Thyroid gland (tissue), 4 donors: ENCODE measurements at regions not wholly inside any gene's neighbourhood (a gene's known extent, or its start where the extent isn't known, plus 50 kb on each side); places are given as distances from the start of the nearest gene placed in this dataset.

ENCODE experiments used
- DNase-seq, 2 donors: peaks; one replicate each; pipeline ENCODE4 v3.0.0-alpha.2; 2019
- H3K27ac ChIP-seq, 3 donors: fragments of 200-600 bp; sonication (generic); 1 replicate in 2 of 3; 2 replicates in 1 of 3; pipeline ENCODE4 v1.5.1; 2016 to 2019; ENCODE audit warnings: mild to moderate bottlenecking in 1 of 3, moderate library complexity in 1 of 3
- H3K27me3 ChIP-seq: fragments of 200-600 bp; sonication (generic); one replicate; pipeline ENCODE4 v1.5.1; 2019
- H3K36me3 ChIP-seq, 2 donors: fragments of 200-600 bp; sonication (generic); one replicate each; pipeline ENCODE4 v1.5.1; 2016 to 2019
- H3K4me1 ChIP-seq, 2 donors: fragments of 200-600 bp; sonication (generic); one replicate each; pipeline ENCODE4 v1.5.1; 2017 to 2019
- H3K4me3 ChIP-seq, 3 donors: fragments of 200-600 bp; sonication (generic); replicated peaks in 1 of 3; 1 replicate in 2 of 3; 2 replicates in 1 of 3; pipeline ENCODE4 v1.5.1; 2016; ENCODE audit warnings: mild to moderate bottlenecking in 1 of 3
- H3K9me3 ChIP-seq: fragments of 200-600 bp; sonication (generic); one replicate; pipeline ENCODE4 v1.5.1; 2017
- POLR2A ChIP-seq, 2 donors: fragments of 450-650 bp; IDR thresholded peaks; one replicate each; pipeline ENCODE4 v1.6.1; 2017; ENCODE audit warnings: antibody characterized with exemption in 2 of 2, mild to moderate bottlenecking in 2 of 2, moderate library complexity in 1 of 2
- WGBS, 2 donors: methylation state at CpG; one replicate each; pipeline ENCODE4 v1.1.5; 2017; 5-methylcytosine and 5-hydroxymethylcytosine counted together
- intact Hi-C: fragments of 100-400 bp; cut with DNase I; formaldehyde crosslinking; loops from one replicate; pipeline ENCODE4 v1.15.1; 2023
- TF ChIP-seq, protein P1 (sequence below), 6 experiments: fragments of 200-600 bp in 3 of 6; fragments of 450-650 bp in 3 of 6; sonication (generic) in 3 of 6; IDR thresholded peaks; one replicate each; pipeline ENCODE4 v1.5.1; 2016 to 2019; ENCODE audit warnings: antibody characterized with exemption in 6 of 6, mild to moderate bottlenecking in 2 of 6, inconsistent platforms in 1 of 6, moderate library complexity in 1 of 6

DNA sequence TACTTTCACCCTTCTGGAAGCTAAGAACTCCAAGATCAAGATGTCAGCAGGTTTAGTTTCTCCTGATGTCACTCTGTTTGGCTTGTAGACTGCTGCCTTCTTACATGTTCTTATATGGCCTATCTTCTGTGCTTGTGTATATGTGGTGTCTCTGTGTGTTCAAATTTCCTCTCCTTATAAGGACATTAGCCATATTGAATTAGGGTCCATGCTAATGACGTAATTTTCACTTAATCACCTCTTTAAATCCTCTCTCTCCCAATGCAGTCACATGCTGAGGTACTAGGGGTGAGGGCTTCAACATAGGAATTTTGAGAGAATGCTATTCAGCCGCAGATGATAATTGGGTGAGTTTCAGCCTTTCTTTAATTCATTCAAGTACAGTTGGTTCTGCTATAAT, 458.3 kb upstream of the SYT4 start:
- H3K4me3 ChIP-seq, result no peak overlapping the region
- H3K27ac ChIP-seq, result no peak overlapping the region
- no peak for DNase-seq
- H3K36me3 ChIP-seq, result no peaks in the 10 kb centered on the region
- 64 to 85% methylated on average over 2 of the region's 2 CpGs for WGBS, 2 donors
- H3K4me1 ChIP-seq, result no peaks in the 10 kb centered on the region
- H3K9me3 ChIP-seq, result no peaks in the 10 kb centered on the region
- H3K27me3 ChIP-seq, result no peaks in the 10 kb centered on the region
- TF ChIP-seq POLR2A (IDR thresholded peaks at IDR 0.05), result no peak
- TF ChIP-seq, protein P1, sequence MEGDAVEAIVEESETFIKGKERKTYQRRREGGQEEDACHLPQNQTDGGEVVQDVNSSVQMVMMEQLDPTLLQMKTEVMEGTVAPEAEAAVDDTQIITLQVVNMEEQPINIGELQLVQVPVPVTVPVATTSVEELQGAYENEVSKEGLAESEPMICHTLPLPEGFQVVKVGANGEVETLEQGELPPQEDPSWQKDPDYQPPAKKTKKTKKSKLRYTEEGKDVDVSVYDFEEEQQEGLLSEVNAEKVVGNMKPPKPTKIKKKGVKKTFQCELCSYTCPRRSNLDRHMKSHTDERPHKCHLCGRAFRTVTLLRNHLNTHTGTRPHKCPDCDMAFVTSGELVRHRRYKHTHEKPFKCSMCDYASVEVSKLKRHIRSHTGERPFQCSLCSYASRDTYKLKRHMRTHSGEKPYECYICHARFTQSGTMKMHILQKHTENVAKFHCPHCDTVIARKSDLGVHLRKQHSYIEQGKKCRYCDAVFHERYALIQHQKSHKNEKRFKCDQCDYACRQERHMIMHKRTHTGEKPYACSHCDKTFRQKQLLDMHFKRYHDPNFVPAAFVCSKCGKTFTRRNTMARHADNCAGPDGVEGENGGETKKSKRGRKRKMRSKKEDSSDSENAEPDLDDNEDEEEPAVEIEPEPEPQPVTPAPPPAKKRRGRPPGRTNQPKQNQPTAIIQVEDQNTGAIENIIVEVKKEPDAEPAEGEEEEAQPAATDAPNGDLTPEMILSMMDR (IDR thresholded peaks at IDR 0.05), result no peak
- intact Hi-C loops, result no loop called here

DNA sequence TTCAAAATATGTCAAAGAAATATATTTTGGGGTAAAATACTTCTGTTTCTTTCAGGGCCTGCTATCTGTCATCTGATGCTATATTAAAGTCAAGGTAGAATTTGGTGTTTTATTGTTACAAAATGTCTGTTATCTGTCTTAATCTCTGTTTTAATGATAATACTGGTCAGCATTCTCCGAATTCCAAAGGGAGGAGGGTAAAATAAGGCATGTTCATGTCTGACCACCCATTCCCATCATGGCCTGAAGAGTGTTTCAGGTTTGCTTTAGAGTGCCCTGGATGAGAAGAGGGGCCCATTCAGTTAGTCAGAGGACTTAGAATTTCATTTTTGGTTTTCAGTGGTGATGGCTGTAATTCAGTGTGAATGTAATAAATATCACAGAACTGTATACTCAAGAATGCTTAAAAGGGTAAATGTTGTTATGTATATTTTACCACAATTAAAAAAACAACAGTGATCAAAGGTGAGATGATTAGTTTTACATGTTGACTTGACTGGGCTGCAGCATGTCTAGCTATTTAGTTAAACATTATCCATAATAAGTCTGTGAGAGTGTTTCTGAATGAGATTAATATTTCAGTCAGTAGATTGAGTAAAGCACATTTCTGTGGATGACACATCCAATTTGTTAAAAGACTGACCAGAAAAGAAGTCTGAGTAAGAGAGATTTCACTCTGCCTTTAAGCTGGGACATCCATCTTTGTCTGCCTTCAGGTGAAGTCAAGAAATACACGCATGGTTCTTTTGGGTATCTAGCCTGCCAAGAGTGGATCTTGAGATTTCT, 467.9 kb upstream of the SYT4 start:
- no peaks in the 10 kb centered on the region for H3K9me3 ChIP-seq

GRCh38 chr18:43751203-43751602, 473.9 kb upstream of the SYT4 start:
- TF ChIP-seq, protein P1 (IDR thresholded peaks at IDR 0.05), result no peak
- no peak for TF ChIP-seq POLR2A (IDR thresholded peaks at IDR 0.05)
- DNase-seq, result no peak
- no peaks in the 10 kb centered on the region for H3K27me3 ChIP-seq
- H3K9me3 ChIP-seq, result no peaks in the 10 kb centered on the region
- H3K36me3 ChIP-seq, result no peaks in the 10 kb centered on the region
- no peaks in the 10 kb centered on the region for H3K4me1 ChIP-seq
- H3K4me3 ChIP-seq, result no peak overlapping the region
- H3K27ac ChIP-seq, result no peak overlapping the region
- intact Hi-C loops, result no loop called here

More for the DNA sequence above, 467.9 kb upstream of the SYT4 start:
- H3K36me3 ChIP-seq, result no peaks in the 10 kb centered on the region
- no peaks in the 10 kb centered on the region for H3K4me1 ChIP-seq
- no peak for DNase-seq
- 87 to 89% methylated on average over 2 of the region's 2 CpGs for WGBS, 2 donors
- H3K4me3 ChIP-seq, result no peak overlapping the region
- no peak overlapping the region for H3K27ac ChIP-seq
- no peak for TF ChIP-seq POLR2A (IDR thresholded peaks at IDR 0.05)
- TF ChIP-seq, protein P1 (IDR thresholded peaks at IDR 0.05), result no peak
- no peaks in the 10 kb centered on the region for H3K27me3 ChIP-seq
- intact Hi-C loops, result no loop called here

DNA sequence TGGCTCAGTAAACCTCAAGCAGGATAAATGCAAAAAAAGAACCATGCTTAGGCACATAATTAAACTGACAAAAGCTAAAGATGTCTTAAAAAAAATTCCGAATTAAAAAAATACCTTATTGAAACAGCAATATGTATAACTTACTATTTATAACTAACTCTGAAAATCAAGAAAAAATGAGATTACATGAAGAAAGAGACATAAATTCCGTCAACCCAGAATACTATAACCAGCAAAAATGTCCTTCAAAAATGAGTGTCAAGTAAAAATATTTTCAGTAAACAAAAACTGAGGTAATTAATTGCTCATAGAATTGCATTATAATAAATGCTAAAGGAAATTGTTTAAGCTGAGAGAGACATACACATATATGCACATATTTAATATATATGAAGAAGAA, 474.5 kb upstream of the SYT4 start:
- WGBS, 2 donors, result 66 to 95% methylated on average over 2 of the region's 2 CpGs
- no peak overlapping the region for H3K27ac ChIP-seq

DNA sequence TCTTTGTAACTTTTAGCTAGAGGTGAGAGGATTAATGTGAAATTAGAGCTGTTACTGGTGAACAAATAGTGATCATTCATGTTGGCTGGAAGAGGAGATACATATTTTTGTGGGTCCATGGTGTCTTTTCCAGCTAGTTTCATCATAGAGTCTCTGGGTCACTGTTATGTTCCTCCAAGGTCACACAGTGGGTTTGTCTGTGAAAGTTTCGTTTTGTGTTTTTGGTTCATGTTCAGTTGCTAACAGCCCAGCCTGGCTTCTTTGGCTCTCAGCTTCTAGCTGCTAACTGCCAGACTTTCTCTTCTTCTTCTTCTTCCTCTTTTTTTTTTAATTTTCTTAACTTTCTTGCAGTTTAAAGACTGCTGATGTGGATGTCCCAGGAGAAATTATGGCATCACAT, 480.0 kb upstream of the SYT4 start:
- Histone ChIP-seq H3K27ac (no peak overlapping the region), H3K27me3 (no peaks in the 10 kb centered on the region), H3K4me1 (no peaks in the 10 kb centered on the region), H3K4me3 (no peak overlapping the region), H3K36me3 (no peaks in the 10 kb centered on the region), H3K9me3 (no peaks in the 10 kb centered on the region)
- WGBS, 2 donors, result 50 to 56% methylated on average over 1 of the region's 1 CpG
- DNase-seq, result no peak
- TF ChIP-seq, protein P1 (IDR thresholded peaks at IDR 0.05), result no peak
- no peak for TF ChIP-seq POLR2A (IDR thresholded peaks at IDR 0.05)
- intact Hi-C loops, result no loop called here

More for the DNA sequence above, 474.5 kb upstream of the SYT4 start:
- Histone ChIP-seq H3K9me3 (no peaks in the 10 kb centered on the region), H3K27me3 (no peaks in the 10 kb centered on the region), H3K36me3 (no peaks in the 10 kb centered on the region), H3K4me1 (no peaks in the 10 kb centered on the region), H3K4me3 (no peak overlapping the region)
- intact Hi-C loops, result no loop called here
- DNase-seq, result no peak
- TF ChIP-seq, protein P1 (IDR thresholded peaks at IDR 0.05), result no peak
- no peak for TF ChIP-seq POLR2A (IDR thresholded peaks at IDR 0.05)
